SK-N-MC (cell line): ENCODE measurements at regions not wholly inside any gene's neighbourhood (a gene's known extent, or its start where the extent isn't known, plus 50 kb on each side); places are given as distances from the start of the nearest gene placed in this dataset.

Source experiments
- DNase-seq: peaks from one replicate; pipeline ENCODE4 v3.0.0-alpha.2; 2011; ENCODE audit warnings: low read depth, low spot score
- H3K27ac ChIP-seq: fragments of 200-600 bp; sonication (generic); 2 replicates; pipeline ENCODE4 v1.5.1; 2016; ENCODE audit warnings: mixed run types
- H3K36me3 ChIP-seq: fragments of 200-600 bp; sonication (generic); 2 replicates; pipeline ENCODE4 v1.6.1; 2017; ENCODE audit warnings: antibody characterized with exemption, low read length, mixed read lengths; ENCODE audit not compliant: insufficient read depth
- H3K4me3 ChIP-seq: fragments of 200-600 bp; sonication (generic); 2 replicates; pipeline ENCODE4 v1.5.1; 2016
- H3K9ac ChIP-seq: fragments of 200-600 bp; sonication (generic); 2 replicates; pipeline ENCODE4 v1.8.0; 2017; ENCODE audit warnings: mixed run types, mixed read lengths; ENCODE audit not compliant: insufficient read length
- H3K9me3 ChIP-seq: fragments of 200-600 bp; sonication (generic); 2 replicates; pipeline ENCODE4 v1.6.1; 2017; ENCODE audit warnings: low read depth, mild to moderate bottlenecking, antibody characterized with exemption, low read length, moderate library complexity, mixed read lengths
- EZH2 ChIP-seq: fragments of 200-600 bp; sonication (generic); IDR thresholded peaks from one replicate; pipeline ENCODE4 v1.6.1; 2017; ENCODE audit warnings: antibody characterized with exemption
- FOXP2 ChIP-seq: optimal IDR thresholded peaks from 2 replicates; pipeline ENCODE3; 2011; ENCODE audit warnings: mild to moderate bottlenecking, moderate library complexity; ENCODE audit not compliant: insufficient read depth; ENCODE audit errors: extremely low read length, control extremely low read depth
- POLR2AphosphoS5 ChIP-seq: IDR thresholded peaks from 2 replicates; pipeline ENCODE4 v1.6.1; 2012; ENCODE audit warnings: mild to moderate bottlenecking, low read depth, low read length, borderline replicate concordance

- no peak for TF ChIP-seq POLR2AphosphoS5
- TF ChIP-seq FOXP2: no peak
- TF ChIP-seq EZH2: no peak
- H3K9me3 ChIP-seq: no peaks in the 10 kb centered on the region
- no peak overlapping the region for H3K9ac ChIP-seq
- no peak overlapping the region for H3K4me3 ChIP-seq
- no peak overlapping the region for H3K27ac ChIP-seq
- H3K36me3 ChIP-seq: no peaks in the 10 kb centered on the region
- DNase-seq: no peak
Measured at GRCh38 chr1:38370716-38371504, 324.3 kb upstream of the POU3F1 start.

GRCh38 chr1:38365242-38365641 lies 318.6 kb upstream of the POU3F1 start:
- Histone ChIP-seq H3K4me3 (no peak overlapping the region), H3K27ac (no peak overlapping the region), H3K9me3 (no peaks in the 10 kb centered on the region), H3K36me3 (no peaks in the 10 kb centered on the region), H3K9ac (no peak overlapping the region)
- TF ChIP-seq POLR2AphosphoS5: no peak
- TF ChIP-seq EZH2: no peak
- TF ChIP-seq FOXP2: no peak
- DNase-seq: no peak

- H3K9me3 ChIP-seq: no peaks in the 10 kb centered on the region
- H3K9ac ChIP-seq: no peak overlapping the region
- no peak overlapping the region for H3K27ac ChIP-seq
- TF ChIP-seq POLR2AphosphoS5 (no peak), EZH2 (no peak), FOXP2 (no peak)
- DNase-seq: no peak
- no peak overlapping the region for H3K4me3 ChIP-seq
- H3K36me3 ChIP-seq: no peaks in the 10 kb centered on the region
Measured at GRCh38 chr1:38361566-38361965, 315.0 kb upstream of the POU3F1 start.

GRCh38 chr1:38360807-38361206 lies 314.2 kb upstream of the POU3F1 start:
- H3K36me3 ChIP-seq: no peaks in the 10 kb centered on the region
- no peak overlapping the region for H3K27ac ChIP-seq
- H3K4me3 ChIP-seq: no peak overlapping the region
- no peaks in the 10 kb centered on the region for H3K9me3 ChIP-seq
- TF ChIP-seq POLR2AphosphoS5 (no peak), EZH2 (no peak), FOXP2 (no peak)
- no peak overlapping the region for H3K9ac ChIP-seq
- DNase-seq: no peak

- H3K9ac ChIP-seq: no peak overlapping the region
- H3K36me3 ChIP-seq: no peaks in the 10 kb centered on the region
- no peak overlapping the region for H3K4me3 ChIP-seq
- TF ChIP-seq EZH2: no peak
- TF ChIP-seq FOXP2: no peak
- TF ChIP-seq POLR2AphosphoS5: no peak
- H3K27ac ChIP-seq: no peak overlapping the region
- no peaks in the 10 kb centered on the region for H3K9me3 ChIP-seq
- DNase-seq: no peak
Measured at GRCh38 chr1:38353956-38354355, 307.4 kb upstream of the POU3F1 start.

- no peak overlapping the region for H3K9ac ChIP-seq
- no peaks in the 10 kb centered on the region for H3K9me3 ChIP-seq
- no peak overlapping the region for H3K4me3 ChIP-seq
- no peak for DNase-seq
- H3K36me3 ChIP-seq: no peaks in the 10 kb centered on the region
- TF ChIP-seq FOXP2 (no peak), EZH2 (no peak), POLR2AphosphoS5 (no peak)
- H3K27ac ChIP-seq: no peak overlapping the region
Measured at GRCh38 chr1:38352869-38353268, 306.3 kb upstream of the POU3F1 start.

GRCh38 chr1:38347446-38348175 lies 301.0 kb upstream of the POU3F1 start:
- Histone ChIP-seq H3K27ac (no peak overlapping the region), H3K36me3 (no peaks in the 10 kb centered on the region), H3K9ac (no peak overlapping the region), H3K4me3 (no peak overlapping the region), H3K9me3 (no peaks in the 10 kb centered on the region)
- DNase-seq: no peak
- TF ChIP-seq POLR2AphosphoS5 (no peak), EZH2 (no peak), FOXP2 (no peak)

GRCh38 chr1:38344716-38345115 lies 298.1 kb upstream of the POU3F1 start:
- no peak for DNase-seq
- Histone ChIP-seq H3K9me3 (no peaks in the 10 kb centered on the region), H3K27ac (no peak overlapping the region), H3K36me3 (no peaks in the 10 kb centered on the region), H3K9ac (no peak overlapping the region), H3K4me3 (no peak overlapping the region)
- TF ChIP-seq EZH2 (no peak), POLR2AphosphoS5 (no peak), FOXP2 (no peak)
